HG03457 (cell line): ENCODE measurements at regions not wholly inside any gene's neighbourhood (a gene's known extent, or its start where the extent isn't known, plus 50 kb on each side); places are given as distances from the start of the nearest gene placed in this dataset.

ENCODE experiments used
- ATAC-seq: cut with Tn5 transposase; IDR thresholded peaks from one replicate; pipeline ENCODE4 v1.9.1; 2021; ENCODE audit warnings: moderate number of reproducible peaks; ENCODE audit not compliant: unreplicated experiment

- ATAC-seq, result no peak
Observed at GRCh38 chr4:74674750-74675149, 119.6 kb downstream of the BTC start.

GRCh38 chr4:74675673-74676279 is 118.5 kb downstream of the BTC start:
- no peak for ATAC-seq

GRCh38 chr4:74682567-74683359 is 111.6 kb downstream of the BTC start:
- ATAC-seq, result no peak

- no peak for ATAC-seq
Observed at GRCh38 chr4:74692972-74693371, 101.4 kb downstream of the BTC start.
